WTC11 (cell line): ENCODE measurements at regions not wholly inside any gene's neighbourhood (a gene's known extent, or its start where the extent isn't known, plus 50 kb on each side); places are given as distances from the start of the nearest gene placed in this dataset.
A peak's percentile ranks its signal among the peaks of the same experiment; 100 is the strongest.

Experiments
- ATAC-seq: fragments of 200-7000 bp; cut with Tn5 transposase; 2 replicates; pipeline ENCODE4 v1.10.0; 2021; ENCODE audit warnings: mild to moderate bottlenecking, moderate library complexity
- CTCF ChIA-PET: fragments of 300-600 bp; sonication (Branson Sonifier 250); formaldehyde crosslinking; loops from one replicate; lab custom pipeline; 2021; ENCODE audit warnings: antibody characterized with exemption; lab: Charles Lee
- POLR2A ChIA-PET: fragments of 350-600 bp; sonication (Branson Sonifier 250); formaldehyde crosslinking; loops from one replicate; lab custom pipeline; 2021; ENCODE audit warnings: antibody characterized with exemption; lab: Charles Lee
- DNase-seq: peaks from one replicate; pipeline ENCODE4 v3.0.0; 2021; ENCODE audit warnings: low spot score
- H3K27ac Mint-ChIP-seq: 2 replicates; pipeline ENCODE4 v1.8.0; 2021; ENCODE audit warnings: mixed read lengths
- H3K27me3 Mint-ChIP-seq: 2 replicates; pipeline ENCODE4 v1.8.0; 2021; ENCODE audit warnings: low read depth, mild to moderate bottlenecking, moderate library complexity, mixed read lengths
- H3K36me3 Mint-ChIP-seq: 2 replicates; pipeline ENCODE4 v1.8.0; 2021; ENCODE audit warnings: mixed read lengths
- H3K4me1 Mint-ChIP-seq: 2 replicates; pipeline ENCODE4 v1.8.0; 2022; ENCODE audit warnings: mixed read lengths
- H3K4me3 Mint-ChIP-seq: 2 replicates; pipeline ENCODE4 v1.8.0; 2021; ENCODE audit warnings: mild to moderate bottlenecking, moderate library complexity, mixed read lengths
- H3K9me3 Mint-ChIP-seq: 2 replicates; pipeline ENCODE4 v1.8.0; 2021; ENCODE audit warnings: mixed read lengths
- ATF6 ChIP-seq: sonication (generic); formaldehyde crosslinking; IDR thresholded peaks from 2 replicates; pipeline ENCODE4 v1.8.1; 2023; ENCODE audit warnings: mild to moderate bottlenecking, missing genetic modification reagents
- CDX4 ChIP-seq: fragments of 250-450 bp; sonication (Bioruptor Pico); IDR thresholded peaks from 2 replicates; pipeline ENCODE4 v1.9.0; 2021; ENCODE audit warnings: moderate library complexity, mild to moderate bottlenecking, inconsistent platforms, borderline replicate concordance
- EMX1 ChIP-seq: fragments of 250-450 bp; sonication (Bioruptor Pico); IDR thresholded peaks from 2 replicates; pipeline ENCODE4 v1.8.0; 2021; ENCODE audit warnings: mild to moderate bottlenecking
- ERG ChIP-seq: fragments of 250-450 bp; sonication (Bioruptor Pico); IDR thresholded peaks from 2 replicates; pipeline ENCODE4 v1.8.0; 2021; ENCODE audit warnings: mild to moderate bottlenecking
- FOXK1 ChIP-seq: sonication (generic); formaldehyde crosslinking; IDR thresholded peaks from 2 replicates; pipeline ENCODE4 v1.8.0; 2022; ENCODE audit warnings: mild to moderate bottlenecking, moderate library complexity, missing genetic modification reagents
- GABPB1 ChIP-seq: sonication (generic); formaldehyde crosslinking; IDR thresholded peaks from 2 replicates; pipeline ENCODE4 v1.8.1; 2023; ENCODE audit warnings: mild to moderate bottlenecking, missing genetic modification reagents
- GTF2I ChIP-seq: fragments of 250-450 bp; sonication (Bioruptor Pico); conservative IDR thresholded peaks from 2 replicates; pipeline ENCODE4 v1.4.0; 2021; ENCODE audit warnings: mild to moderate bottlenecking
- IRF1 ChIP-seq: sonication (generic); formaldehyde crosslinking; IDR thresholded peaks from 2 replicates; pipeline ENCODE4 v1.8.0; 2023; ENCODE audit warnings: missing genetic modification reagents
- KAT7 ChIP-seq: sonication (generic); formaldehyde crosslinking; IDR thresholded peaks from 2 replicates; pipeline ENCODE4 v1.8.1; 2023; ENCODE audit warnings: missing genetic modification reagents, mild to moderate bottlenecking, borderline replicate concordance
- NFYB ChIP-seq: sonication (generic); formaldehyde crosslinking; conservative IDR thresholded peaks from 2 replicates; pipeline ENCODE4 v1.8.0; 2022; ENCODE audit warnings: low read depth, missing genetic modification reagents
- NR2C2 ChIP-seq: sonication (generic); formaldehyde crosslinking; IDR thresholded peaks from 2 replicates; pipeline ENCODE4 v1.8.0; 2022; ENCODE audit warnings: mild to moderate bottlenecking, missing genetic modification reagents
- PRDM15 ChIP-seq: sonication (generic); formaldehyde crosslinking; IDR thresholded peaks from 2 replicates; pipeline ENCODE4 v1.8.0; 2022; ENCODE audit warnings: missing genetic modification reagents
- PREB ChIP-seq: sonication (generic); formaldehyde crosslinking; IDR thresholded peaks from 2 replicates; pipeline ENCODE4 v1.8.1; 2022; ENCODE audit warnings: mild to moderate bottlenecking, missing genetic modification reagents, moderate library complexity, borderline replicate concordance
- SOX15 ChIP-seq: fragments of 250-450 bp; sonication (Bioruptor Pico); IDR thresholded peaks from 2 replicates; pipeline ENCODE4 v1.9.0; 2021; ENCODE audit warnings: mild to moderate bottlenecking
- TEAD1 ChIP-seq: sonication (generic); formaldehyde crosslinking; IDR thresholded peaks from 2 replicates; pipeline ENCODE4 v1.8.0; 2022; ENCODE audit warnings: mild to moderate bottlenecking, missing genetic modification reagents
- ZBTB21 ChIP-seq: sonication (generic); formaldehyde crosslinking; IDR thresholded peaks from 2 replicates; pipeline ENCODE4 v1.8.1; 2023; ENCODE audit warnings: mild to moderate bottlenecking, missing genetic modification reagents, borderline replicate concordance
- ZNF138 ChIP-seq: sonication (generic); formaldehyde crosslinking; conservative IDR thresholded peaks from 2 replicates; pipeline ENCODE4 v1.8.1; 2022; ENCODE audit warnings: mild to moderate bottlenecking, moderate library complexity, missing genetic modification reagents
- ZNF396 ChIP-seq: fragments of 250-450 bp; sonication (Bioruptor Pico); IDR thresholded peaks from 2 replicates; pipeline ENCODE4 v1.8.0; 2021; ENCODE audit warnings: mild to moderate bottlenecking, moderate library complexity, borderline replicate concordance
- ZSCAN18 ChIP-seq: fragments of 250-450 bp; sonication (Bioruptor Pico); IDR thresholded peaks from 2 replicates; pipeline ENCODE4 v2.1.2; 2022; ENCODE audit warnings: mild to moderate bottlenecking, moderate library complexity

GRCh38 chrX:45774961-45775360, 574.3 kb upstream of the DIPK2B start:
- no peak for DNase-seq
- CTCF ChIA-PET: interaction anchor here (0.8 kb wide), 1 partner anchor 24 kb away, joined by 3 read pairs; no protein-coding TSS in a partner anchor
- peak overlapping the region; percentile 45; the same call in 1 of the 2 replicates for H3K27ac Mint-ChIP-seq

GRCh38 chrX:45773572-45773971, 572.9 kb upstream of the DIPK2B start:
- ATAC-seq: no peak

More at GRCh38 chrX:45774961-45775360, 574.3 kb upstream of the DIPK2B start:
- no peak for ATAC-seq
- no peak for TF ChIP-seq PRDM15
- no peak for TF ChIP-seq FOXK1 (CRISPR knock-in tag)
- TF ChIP-seq ZNF396 (CRISPR knock-in tag): no peak
- TF ChIP-seq NFYB: no peak
- no peak for TF ChIP-seq CDX4 (CRISPR knock-in tag)
- no peak for TF ChIP-seq TEAD1 (CRISPR knock-in tag)
- no peak for TF ChIP-seq ERG
- peaks cover 88% of the 10 kb centered on the region for H3K4me1 Mint-ChIP-seq
- H3K4me3 Mint-ChIP-seq: no peak overlapping the region
- H3K36me3 Mint-ChIP-seq: no peaks in the 10 kb centered on the region; the same call in 1 of the 2 replicates
- POLR2A ChIA-PET: no interaction called here
- no peaks in the 10 kb centered on the region for H3K9me3 Mint-ChIP-seq
- H3K27me3 Mint-ChIP-seq: no peaks in the 10 kb centered on the region

More at GRCh38 chrX:45773572-45773971, 572.9 kb upstream of the DIPK2B start:
- Mint-ChIP-seq H3K4me3 (no peak overlapping the region), H3K27ac (no peak overlapping the region), H3K4me1 (peaks cover 85% of the 10 kb centered on the region), H3K36me3 (peaks cover 3% of the 10 kb centered on the region; the same call in 1 of the 2 replicates), H3K9me3 (no peaks in the 10 kb centered on the region), H3K27me3 (no peaks in the 10 kb centered on the region)
- TF ChIP-seq GABPB1 (no peak), ATF6 (CRISPR knock-in tag) (no peak), NR2C2 (CRISPR knock-in tag) (no peak), ZSCAN18 (no peak), GTF2I (CRISPR knock-in tag) (no peak), EMX1 (CRISPR knock-in tag) (no peak), KAT7 (CRISPR knock-in tag) (no peak), SOX15 (CRISPR knock-in tag) (no peak), ZNF138 (CRISPR knock-in tag) (no peak), PREB (CRISPR knock-in tag) (no peak), ZBTB21 (CRISPR knock-in tag) (no peak), IRF1 (CRISPR knock-in tag) (no peak)
- CTCF ChIA-PET: no interaction called here
- DNase-seq: no peak
- POLR2A ChIA-PET: no interaction called here
